ENCODE measurements at regions not wholly inside any gene's neighbourhood (a gene's known extent, or its start where the extent isn't known, plus 50 kb on each side); places are given as distances from the start of the nearest gene placed in this dataset.
"Not testable (repeated sequence)": the region's sequence is repeated elsewhere in the genome, so short reads cannot be mapped to it uniquely, and the experiment has no call there.

GRCh38 chr7:133132906-133133305, 51.0 kb upstream of the CHCHD3 start:
- DNase-seq: no peak

GRCh38 chr7:133134810-133135209, 52.9 kb upstream of the CHCHD3 start:
- DNase-seq: no peak

DNA sequence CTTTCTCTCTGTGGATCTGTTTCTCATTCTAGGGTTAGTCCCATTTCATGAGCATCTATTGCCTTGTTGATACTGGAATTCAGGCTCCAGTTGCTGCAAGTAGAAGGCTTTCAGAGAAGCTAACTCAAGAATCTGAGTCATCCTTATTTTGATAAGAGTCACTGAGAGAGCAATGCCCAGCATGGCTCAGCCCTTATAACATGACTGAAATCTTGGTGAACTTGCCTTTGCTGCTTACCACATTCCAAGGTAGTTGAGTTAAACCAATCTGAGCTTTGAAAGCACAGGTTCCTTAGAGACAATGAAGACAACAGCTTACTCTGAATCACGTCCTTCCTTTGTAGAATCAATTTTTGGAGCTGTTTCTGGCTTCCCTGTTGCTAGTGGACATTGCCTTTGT, 53.6 kb upstream of the CHCHD3 start:
- no peak for DNase-seq

- peak; percentile 14 for DNase-seq
These were observed 57.5 kb upstream of the CHCHD3 start for GRCh38 chr7:133139350-133139749.

DNA sequence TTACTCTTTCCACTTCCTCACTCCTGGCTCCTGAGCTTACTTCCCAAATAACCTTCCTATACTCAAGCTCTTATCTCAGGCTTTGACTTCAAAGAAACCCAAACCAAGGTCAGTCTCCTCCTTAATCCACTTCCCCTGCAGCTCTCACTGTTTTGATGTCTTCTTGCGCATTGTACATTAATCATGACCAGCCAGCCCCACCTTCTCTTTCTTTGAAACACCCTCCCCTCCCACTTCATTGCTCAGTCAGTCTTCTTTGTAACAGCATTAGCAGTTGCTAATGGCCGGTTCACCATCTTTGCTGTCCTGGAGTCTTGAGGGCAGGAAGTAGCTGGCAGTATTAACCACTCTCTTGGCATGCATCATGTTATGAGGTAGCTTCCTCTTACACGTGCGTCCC, 57.9 kb upstream of the CHCHD3 start:
- DNase-seq: no peak

DNA sequence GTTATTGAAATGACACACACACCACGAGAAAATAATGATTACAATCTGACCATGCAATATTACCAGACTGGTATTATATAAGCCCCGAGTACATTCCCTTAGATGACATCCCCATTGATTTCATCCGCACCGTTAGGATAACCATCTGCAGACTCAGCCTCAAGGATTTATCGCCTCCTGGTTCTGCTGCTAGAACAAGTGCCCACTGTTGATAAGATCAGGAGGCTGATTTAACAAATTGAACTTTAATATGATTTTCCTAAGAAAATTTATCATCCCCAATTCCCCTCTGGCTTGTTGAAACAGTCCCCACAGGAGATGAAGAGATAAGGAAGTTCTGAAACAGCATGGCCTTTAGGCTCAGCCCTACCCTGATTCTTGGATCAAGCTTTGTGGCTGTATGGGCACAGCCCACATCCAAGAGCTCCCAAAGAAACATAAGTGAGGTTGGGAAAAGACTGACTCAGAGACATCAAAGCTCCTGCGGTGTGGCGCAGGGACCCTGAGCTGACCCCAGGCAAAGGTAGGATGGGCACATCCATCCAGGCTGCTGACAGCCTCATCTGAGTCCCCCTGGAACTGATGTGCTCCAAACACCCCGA, 59.2 kb upstream of the CHCHD3 start:
- no peak for DNase-seq

GRCh38 chr7:133150760-133151159, 68.9 kb upstream of the CHCHD3 start:
- no peak for DNase-seq

DNA sequence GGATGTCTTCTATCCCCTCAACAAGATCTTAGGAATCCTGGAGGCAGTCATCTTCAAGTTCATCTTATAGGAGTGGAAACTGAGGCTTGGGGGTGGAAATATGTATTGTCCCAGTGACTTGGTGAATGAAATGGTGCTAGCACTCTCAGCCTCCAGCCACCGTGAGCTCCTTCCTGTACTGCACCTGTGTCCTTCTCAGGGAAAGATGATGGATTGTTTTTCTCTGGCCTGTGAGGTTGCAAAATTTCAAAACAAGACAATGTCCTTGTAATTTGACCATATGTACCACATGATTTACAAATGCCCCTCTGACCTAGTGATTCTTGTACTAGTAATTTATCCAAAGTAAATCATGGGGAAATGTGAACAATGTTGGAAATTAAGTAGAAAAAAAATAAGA, 71.0 kb upstream of the CHCHD3 start:
- DNase-seq: no peak

DNA sequence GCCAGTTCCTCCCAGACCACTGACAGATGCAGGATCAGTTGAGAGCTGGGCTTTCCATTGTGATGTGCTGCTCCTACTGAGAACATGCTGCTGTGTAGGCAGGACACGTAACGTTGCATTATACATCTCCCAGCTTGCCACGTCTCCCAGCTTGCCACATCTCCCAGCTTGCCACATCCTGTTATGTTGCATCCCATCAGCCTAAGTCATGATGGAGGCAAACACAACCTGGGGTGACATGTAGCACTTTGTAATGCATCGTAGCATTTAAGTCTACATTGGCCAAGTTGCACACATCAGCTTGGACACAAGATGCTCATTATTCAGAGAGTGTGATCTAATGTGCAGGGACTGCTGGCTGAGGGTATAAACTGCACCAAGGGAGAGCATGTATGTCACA, 73.3 kb upstream of the CHCHD3 start:
- DNase-seq: no peak

- DNase-seq: no peak
These were observed 73.8 kb upstream of the CHCHD3 start for GRCh38 chr7:133155642-133156041.

DNA sequence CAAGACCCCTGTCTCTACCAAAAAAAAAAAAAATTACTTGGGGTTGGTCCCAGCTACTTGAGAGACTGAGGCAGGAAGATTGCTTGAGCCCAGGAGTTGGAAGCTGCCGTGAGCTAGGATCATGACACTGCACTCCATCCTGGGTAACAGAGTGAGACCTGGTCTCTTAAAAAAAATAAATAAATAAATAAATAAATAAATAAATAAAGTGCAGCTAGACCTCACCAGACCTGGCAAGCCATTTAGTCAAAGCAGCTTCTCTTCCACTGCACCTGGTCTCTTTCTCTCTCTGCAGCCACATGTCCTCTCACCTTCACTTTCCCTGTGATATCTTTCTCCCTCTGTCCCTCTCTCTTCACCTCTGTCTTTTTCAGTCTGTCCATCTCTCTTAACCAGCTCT, 75.2 kb upstream of the CHCHD3 start:
- no peak for DNase-seq

DNA sequence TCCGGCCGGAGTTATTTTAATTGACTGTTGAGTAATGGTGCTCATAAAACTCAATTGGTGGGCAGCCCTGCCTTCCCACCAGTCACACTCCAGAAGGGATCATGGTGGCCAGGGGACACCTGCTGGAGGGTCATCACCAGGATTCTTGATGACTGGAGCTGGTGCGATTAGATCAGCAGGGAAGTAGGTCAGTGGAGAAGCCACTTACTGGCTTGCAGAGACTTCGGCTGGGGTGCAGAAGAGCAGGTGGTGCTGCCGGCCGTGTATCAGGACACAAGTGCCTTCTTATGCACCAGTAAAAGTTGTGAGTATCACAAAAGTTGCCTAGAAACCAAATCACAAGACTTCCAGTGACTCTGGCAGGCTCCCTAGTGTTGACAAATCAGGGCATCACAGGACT, 82.6 kb upstream of the CHCHD3 start:
- DNase-seq: no peak

DNA sequence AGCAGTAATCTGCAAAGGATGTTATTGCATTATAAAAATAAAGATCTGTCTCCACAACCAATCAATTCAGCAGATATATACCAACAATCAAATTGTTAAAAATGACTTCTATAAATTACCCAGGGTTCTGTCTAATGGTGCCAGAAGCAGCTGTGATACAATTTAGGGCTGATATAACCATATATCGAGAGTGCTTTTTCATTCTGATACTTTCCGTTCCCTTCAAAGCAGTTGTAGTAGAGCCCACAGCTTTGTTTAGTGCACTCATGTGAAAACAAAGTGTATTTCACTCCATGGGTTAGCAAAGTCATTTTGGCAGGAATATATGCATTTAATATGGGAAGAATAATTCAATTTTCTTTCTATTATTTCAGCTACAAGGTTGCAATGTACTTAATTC, 83.1 kb upstream of the CHCHD3 start:
- DNase-seq: no peak

- DNase-seq: no peak
These were observed 83.6 kb upstream of the CHCHD3 start for GRCh38 chr7:133165529-133165928.

DNA sequence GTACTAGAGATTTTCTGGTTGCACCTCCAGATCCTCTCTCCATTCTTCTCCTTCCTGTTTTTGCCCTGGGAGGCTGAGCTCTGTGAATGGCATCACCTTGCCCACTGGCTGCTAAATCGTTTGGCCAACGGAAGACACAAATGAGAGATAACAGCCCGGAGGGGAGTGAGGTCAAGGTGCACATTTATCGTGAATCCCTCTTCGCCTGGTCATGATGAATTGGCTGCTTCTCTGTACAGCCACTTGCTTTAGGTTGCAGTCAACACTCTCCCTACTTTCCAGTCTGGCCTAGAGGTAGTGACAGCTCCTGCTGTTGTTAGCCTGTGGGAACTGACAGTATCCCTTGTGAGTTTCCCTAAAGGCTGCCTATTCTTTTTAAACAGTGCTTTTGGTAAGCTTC, 85.4 kb upstream of the CHCHD3 start:
- no peak for DNase-seq

GRCh38 chr7:133169167-133169822, 83.6 kb upstream of the EXOC4 start:
- DNase-seq: not testable (repeated sequence)

GRCh38 chr7:133177476-133177875, 75.4 kb upstream of the EXOC4 start:
- DNase-seq: not testable (repeated sequence)

- DNase-seq: no peak
These were observed 72.2 kb upstream of the EXOC4 start for GRCh38 chr7:133180717-133181116.

DNA sequence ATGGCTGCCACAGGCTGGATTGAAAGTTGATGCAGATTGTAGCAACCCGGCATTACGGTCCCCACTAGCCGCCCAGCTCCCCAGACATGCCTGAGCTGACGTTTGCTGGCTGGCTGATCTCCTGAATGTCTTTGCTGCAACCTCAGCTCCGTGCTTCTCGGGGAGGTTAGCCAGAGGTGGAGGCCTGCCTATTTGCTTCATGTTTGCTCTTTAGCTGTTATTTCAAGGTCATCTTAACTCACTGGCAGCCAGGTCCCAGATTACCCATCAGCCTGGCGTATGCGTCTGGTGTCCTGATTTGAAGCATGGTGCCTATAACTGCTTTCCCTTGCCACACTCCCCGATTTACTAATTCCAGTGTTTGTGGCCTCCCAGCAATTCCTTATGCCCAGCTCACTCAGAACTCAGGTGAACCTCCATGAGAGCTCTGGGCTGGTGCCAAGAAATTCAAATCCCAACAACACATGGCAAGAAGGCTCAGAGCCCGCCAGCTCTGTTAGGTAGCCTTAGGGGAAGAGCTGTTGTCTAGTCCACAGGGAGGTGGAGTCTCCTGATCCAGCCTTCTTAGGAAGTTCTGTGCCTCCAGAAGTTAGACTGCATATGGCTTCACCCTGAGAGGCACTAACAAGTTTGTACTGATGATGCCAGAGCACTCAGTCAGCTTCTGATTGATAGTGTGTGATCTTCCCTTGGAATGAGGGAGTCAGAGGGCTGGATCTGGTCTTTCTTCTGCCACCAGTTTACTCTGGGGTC, 69.7 kb upstream of the EXOC4 start:
- no peak for DNase-seq

DNA sequence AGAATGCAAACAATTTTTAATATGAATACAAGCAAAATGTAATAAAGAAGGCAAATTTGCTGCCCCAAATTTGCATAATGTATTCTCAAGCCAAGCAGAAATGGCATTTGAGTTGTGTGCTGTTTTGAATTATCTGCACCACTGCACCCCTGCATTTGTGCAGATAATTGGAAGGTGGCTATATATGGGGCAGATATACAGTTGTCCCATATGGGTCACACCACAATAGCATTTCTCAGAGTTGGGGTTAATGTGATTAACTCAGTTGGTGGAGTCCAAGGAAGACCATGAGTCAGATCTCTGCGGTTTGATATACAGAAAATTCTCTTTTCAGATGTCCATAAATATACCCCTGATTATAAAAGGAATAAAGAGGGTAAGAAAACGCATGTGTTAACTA, 68.9 kb upstream of the EXOC4 start:
- no peak for DNase-seq

DNA sequence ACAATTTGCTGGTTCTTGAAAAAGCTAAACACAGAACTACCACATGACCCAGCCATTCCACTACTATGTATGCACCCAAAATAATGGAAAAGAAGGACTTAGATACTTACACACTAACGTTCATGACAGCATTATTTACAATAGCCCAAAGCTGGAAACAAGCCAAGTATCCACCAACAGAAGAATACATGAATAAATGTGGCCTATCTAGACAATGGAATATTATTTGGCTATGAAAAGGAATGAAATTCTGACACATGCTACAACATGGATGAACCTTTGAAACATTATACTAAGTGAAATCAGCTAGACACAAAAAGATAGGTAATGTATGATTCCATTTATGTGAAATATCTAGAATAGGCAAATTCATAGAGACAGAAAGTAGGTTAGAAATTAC, 67.4 kb upstream of the EXOC4 start:
- DNase-seq: no peak

DNA sequence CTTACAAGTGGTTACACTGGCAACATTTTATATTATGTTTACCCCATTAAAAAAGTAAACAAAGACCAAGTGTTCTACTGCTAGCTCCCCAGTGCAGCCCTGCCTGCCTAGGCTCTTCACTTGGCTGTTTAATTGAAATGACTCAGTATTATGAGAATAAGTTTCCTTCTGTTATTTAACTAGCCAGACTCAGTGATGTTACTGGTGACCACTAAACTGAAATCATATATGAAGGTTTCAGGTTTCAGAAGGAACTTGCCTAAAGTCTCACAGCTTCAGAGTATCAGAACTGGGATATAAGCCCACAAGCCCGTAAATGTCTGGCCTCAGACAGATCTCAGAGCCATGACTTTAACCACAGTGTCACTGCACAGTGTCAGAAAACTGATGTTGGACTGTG, 66.8 kb upstream of the EXOC4 start:
- DNase-seq: no peak

DNA sequence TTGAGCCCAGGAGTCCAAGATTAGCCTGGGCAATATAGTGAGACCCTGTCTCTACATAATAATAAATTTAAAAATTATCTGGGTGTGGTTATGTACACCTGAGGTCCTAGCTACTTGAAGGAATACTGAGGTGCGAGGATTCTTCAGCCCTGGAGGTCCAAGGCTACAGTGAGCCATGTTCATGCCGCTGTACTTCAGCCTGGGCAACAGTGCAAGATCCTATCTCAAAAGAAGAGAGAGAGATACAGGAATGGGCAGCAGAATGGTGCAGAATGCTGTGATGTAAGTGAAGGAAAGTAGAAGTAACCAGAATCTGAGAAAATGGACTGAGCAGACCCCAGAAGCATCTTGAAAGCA, 62.7 kb upstream of the EXOC4 start:
- no peak for DNase-seq

- no peak for DNase-seq
These were observed 62.2 kb upstream of the EXOC4 start for GRCh38 chr7:133190650-133191049.

Measured in muscle of arm (tissue), 1 donor.